GM12878 (cell line): ENCODE measurements at regions not wholly inside any gene's neighbourhood (a gene's known extent, or its start where the extent isn't known, plus 50 kb on each side); places are given as distances from the start of the nearest gene placed in this dataset.

Source experiments
- ATAC-seq: fragments of 200-7000 bp; cut with Tn5 transposase; 3 replicates; pipeline ENCODE4 v1.9.1; 2020; ENCODE audit warnings: mild to moderate bottlenecking, moderate library complexity
- BruUV-seq: library from RNA; stranded (reverse); fragments of 400-500 nt; replicated peaks from 2 replicates; lab custom pipeline; 2021; lab: Mats Ljungman, UMichigan
- CTCF ChIA-PET: fragments of 300-600 bp; sonication (Branson Sonifier 250); formaldehyde crosslinking; extraction: SDS; loops from one replicate; lab custom pipeline; 2021; ENCODE audit warnings: inconsistent platforms; lab: Yijun Ruan, JAX
- POLR2A ChIA-PET: fragments of 350-600 bp; formaldehyde crosslinking; extraction: SDS; loops from one replicate; lab custom pipeline; 2021; ENCODE audit warnings: inconsistent platforms; lab: Charles Lee
- RAD21 ChIA-PET: fragments of 300-600 bp; sonication (Branson Sonifier 250); formaldehyde crosslinking; loops from one replicate; lab custom pipeline; 2023; ENCODE audit warnings: antibody characterized with exemption; ENCODE audit not compliant: unreplicated experiment; lab: Charles Lee
- SMC1A ChIA-PET: fragments of 300-600 bp; sonication (Branson Sonifier 250); formaldehyde crosslinking; loops from one replicate; lab custom pipeline; 2023; ENCODE audit not compliant: unreplicated experiment, uncharacterized antibody; lab: Charles Lee
- DNase-seq: peaks from one replicate; pipeline ENCODE4 v3.0.0-alpha.2; 2011; ENCODE audit warnings: low read depth, low spot score
- FAIRE-seq: peaks from 3 replicates; lab custom pipeline; 2011; peaks lifted over from hg19 to GRCh38; lab: Jason Lieb, UNC
- H2AFZ ChIP-seq: 2 replicates; pipeline ENCODE4 v1.6.0; 2011; ENCODE audit warnings: low read depth, low read length, control low read depth; ENCODE audit not compliant: control insufficient read depth
- H3K27ac ChIP-seq: 2 replicates; pipeline ENCODE4 v1.5.1; 2011; ENCODE audit warnings: control low read depth; ENCODE audit not compliant: control insufficient read depth, insufficient read depth
- H3K27me3 ChIP-seq, 2 experiments: replicated peaks in 1 of 2; 2 replicates each; pipeline versions ENCODE4 v1.6.0 to v1.6.1; 2011; ENCODE audit warnings: low read length in 1 of 2; ENCODE audit not compliant: control insufficient read depth in 2 of 2, insufficient read depth in 2 of 2
- H3K36me3 ChIP-seq, 2 experiments: 2 replicates each; pipeline ENCODE4 v1.5.1; 2011; ENCODE audit warnings: low read length in 1 of 2; ENCODE audit not compliant: control insufficient read depth in 2 of 2, insufficient read depth in 2 of 2
- H3K4me1 ChIP-seq: 2 replicates; pipeline ENCODE4 v1.6.1; 2011; ENCODE audit warnings: mild to moderate bottlenecking, low read length, moderate library complexity, mixed read lengths; ENCODE audit not compliant: control insufficient read depth, insufficient read depth
- H3K4me2 ChIP-seq: 2 replicates; pipeline ENCODE4 v1.6.0; 2011; ENCODE audit warnings: control low read depth; ENCODE audit not compliant: control insufficient read depth, insufficient read depth
- H3K4me3 ChIP-seq: fragments of 200-600 bp; sonication (generic); 2 replicates; pipeline ENCODE4 v1.5.1; 2016
- H3K79me2 ChIP-seq: 2 replicates; pipeline ENCODE4 v1.6.0; 2011; ENCODE audit warnings: low read length; ENCODE audit not compliant: control insufficient read depth, insufficient read depth
- H3K9ac ChIP-seq: 2 replicates; pipeline ENCODE4 v1.8.0; 2011; ENCODE audit warnings: low read length, control low read depth, mixed read lengths; ENCODE audit not compliant: control insufficient read depth, insufficient read depth
- H3K9me3 ChIP-seq: replicated peaks from 3 replicates; pipeline ENCODE4 v1.5.1; 2011; ENCODE audit warnings: mild to moderate bottlenecking, low read length; ENCODE audit not compliant: control insufficient read depth, insufficient read depth
- H4K20me1 ChIP-seq: 2 replicates; pipeline ENCODE4 v1.6.0; 2011; ENCODE audit not compliant: control insufficient read depth, insufficient read depth
- EZH2 ChIP-seq: IDR thresholded peaks from 2 replicates; pipeline ENCODE4 v1.6.1; 2012; ENCODE audit warnings: low read depth, mild to moderate bottlenecking, control low read depth, inconsistent platforms, low read length, borderline replicate concordance; ENCODE audit not compliant: control insufficient read depth
- IRF5 ChIP-seq: fragments of 450-650 bp; IDR thresholded peaks from 2 replicates; pipeline ENCODE4 v1.6.1; 2017; ENCODE audit warnings: borderline replicate concordance
- NRF1 ChIP-seq: conservative IDR thresholded peaks from 2 replicates; pipeline ENCODE4 v1.6.1; 2011; ENCODE audit warnings: mild to moderate bottlenecking, low read depth, low read length, improper control_type of control experiment
- PRDM15 ChIP-seq: fragments of 450-650 bp; formaldehyde crosslinking; IDR thresholded peaks from 2 replicates; pipeline ENCODE4 v1.4.0; 2020; ENCODE audit warnings: mild to moderate bottlenecking, moderate library complexity
- RAD51 ChIP-seq: fragments of 450-650 bp; IDR thresholded peaks from 2 replicates; pipeline ENCODE4 v1.6.1; 2016; ENCODE audit warnings: moderate library complexity, mild to moderate bottlenecking, inconsistent platforms
- WGBS: methylation state at CpG from one replicate; pipeline ENCODE4 v1.1.6; 2016; ENCODE audit warnings: low lambda C conversion rate; ENCODE audit not compliant: insufficient replicate concordance, insufficient coverage; ENCODE audit errors: missing lambda C conversion rate; 5-methylcytosine and 5-hydroxymethylcytosine counted together
- in situ Hi-C: fragments of 300-500 bp; cut with MboI; formaldehyde crosslinking; loops from 9 replicates; pipeline ENCODE4 v1.14.3; 2018; ENCODE audit warnings: mixed read lengths
- intact Hi-C: fragments of 100-400 bp; cut with micrococcal nuclease; formaldehyde crosslinking; loops from one replicate; pipeline ENCODE4 v1.14.2; 2022; ENCODE audit not compliant: unreplicated experiment
- TF ChIP-seq, protein P1 (sequence below): fragments of 450-650 bp; IDR thresholded peaks from 2 replicates; pipeline ENCODE4 v1.6.1; 2016; ENCODE audit warnings: mild to moderate bottlenecking

DNA sequence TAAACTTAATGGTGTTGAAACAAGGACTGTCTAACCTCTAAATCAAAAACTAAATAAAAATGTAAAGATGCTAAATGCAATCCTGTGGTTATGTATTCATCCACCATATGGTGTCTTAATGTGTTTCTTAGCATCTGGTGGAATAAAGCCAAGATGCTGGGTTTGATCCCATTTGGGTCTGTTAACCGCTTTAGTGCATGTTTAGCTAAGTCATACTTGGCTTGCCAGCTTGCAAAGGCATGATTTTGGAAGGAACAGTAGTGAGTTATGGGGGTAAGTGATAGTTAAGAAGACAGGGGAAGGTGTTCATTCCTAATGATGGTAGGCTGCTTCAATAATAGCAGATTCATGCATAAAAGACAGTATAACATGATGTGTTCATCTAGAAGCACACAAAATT lies 139.0 kb upstream of the SLC27A6 start:
- TF ChIP-seq EZH2 (no peak), IRF5 (no peak), PRDM15 (CRISPR knock-in tag) (no peak), NRF1 (no peak), RAD51 (no peak)
- TF ChIP-seq, protein P1, sequence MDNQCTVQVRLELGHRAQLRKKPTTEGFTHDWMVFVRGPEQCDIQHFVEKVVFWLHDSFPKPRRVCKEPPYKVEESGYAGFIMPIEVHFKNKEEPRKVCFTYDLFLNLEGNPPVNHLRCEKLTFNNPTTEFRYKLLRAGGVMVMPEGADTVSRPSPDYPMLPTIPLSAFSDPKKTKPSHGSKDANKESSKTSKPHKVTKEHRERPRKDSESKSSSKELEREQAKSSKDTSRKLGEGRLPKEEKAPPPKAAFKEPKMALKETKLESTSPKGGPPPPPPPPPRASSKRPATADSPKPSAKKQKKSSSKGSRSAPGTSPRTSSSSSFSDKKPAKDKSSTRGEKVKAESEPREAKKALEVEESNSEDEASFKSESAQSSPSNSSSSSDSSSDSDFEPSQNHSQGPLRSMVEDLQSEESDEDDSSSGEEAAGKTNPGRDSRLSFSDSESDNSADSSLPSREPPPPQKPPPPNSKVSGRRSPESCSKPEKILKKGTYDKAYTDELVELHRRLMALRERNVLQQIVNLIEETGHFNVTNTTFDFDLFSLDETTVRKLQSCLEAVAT = no peak
- no peaks in the 10 kb centered on the region for H3K79me2 ChIP-seq
- ATAC-seq = no peak
- no TSS peak for BruUV-seq
- H3K4me2 ChIP-seq = no peak overlapping the region
- ChIA-PET RAD21 (no interaction called here), CTCF (no interaction called here), POLR2A (no interaction called here), SMC1A (no interaction called here)
- no peaks in the 10 kb centered on the region for H3K27me3 ChIP-seq
- H3K9me3 ChIP-seq = no peaks in the 10 kb centered on the region
- no peak for DNase-seq
- H4K20me1 ChIP-seq = no peaks in the 10 kb centered on the region
- no peaks in the 10 kb centered on the region for H3K4me1 ChIP-seq
- intact Hi-C loops (no loop called here), in situ Hi-C loops (no loop called here)
- WGBS = 9% methylated on average over 1 of the region's 1 CpG
- no peak for FAIRE-seq
- no peaks in the 10 kb centered on the region for H3K36me3 ChIP-seq
- no peak overlapping the region for H3K27ac ChIP-seq
- H3K4me3 ChIP-seq = no peak overlapping the region
- no peak overlapping the region for H3K9ac ChIP-seq
- no peak overlapping the region for H2AFZ ChIP-seq
